Epithelial cell of proximal tubule (primary cell): ENCODE measurements at regions not wholly inside any gene's neighbourhood (a gene's known extent, or its start where the extent isn't known, plus 50 kb on each side); places are given as distances from the start of the nearest gene placed in this dataset.
"Not testable (repeated sequence)": the region's sequence is repeated elsewhere in the genome, so short reads cannot be mapped to it uniquely, and the experiment has no call there.

Source experiments
- DNase-seq: peaks from one replicate; pipeline ENCODE4 v3.0.0-alpha.2; 2011; ENCODE audit warnings: low read depth
- H3K4me3 ChIP-seq: 2 replicates; pipeline ENCODE4 v1.5.1; 2011; ENCODE audit warnings: low read depth, mild to moderate bottlenecking, low read length
- TF ChIP-seq, protein P1 (sequence below): conservative IDR thresholded peaks from 2 replicates; pipeline ENCODE4 v1.5.1; 2012; ENCODE audit warnings: low read depth, mild to moderate bottlenecking, low read length

DNA sequence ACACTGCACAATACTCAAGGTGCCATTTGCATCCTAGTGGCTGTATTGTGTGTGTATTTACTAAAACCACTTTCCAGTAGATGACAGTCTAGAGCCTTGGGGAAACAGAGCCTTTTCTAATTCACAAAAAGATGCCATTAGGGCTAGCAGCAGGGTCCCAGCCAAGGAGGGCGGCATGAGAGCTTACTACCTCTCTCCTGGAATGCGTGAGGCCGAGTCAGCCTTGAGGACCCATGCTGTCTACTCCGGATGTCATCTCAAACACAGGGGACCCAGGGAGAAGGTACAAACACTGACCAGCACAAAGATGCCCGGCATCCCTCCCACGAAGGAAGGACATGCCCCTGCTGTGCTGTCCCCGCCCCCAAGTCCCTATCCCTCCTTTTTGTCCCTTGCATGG is 65.5 kb downstream of the CYCS start:
- DNase-seq, result no peak
- no peak overlapping the region for H3K4me3 ChIP-seq
- TF ChIP-seq, protein P1, sequence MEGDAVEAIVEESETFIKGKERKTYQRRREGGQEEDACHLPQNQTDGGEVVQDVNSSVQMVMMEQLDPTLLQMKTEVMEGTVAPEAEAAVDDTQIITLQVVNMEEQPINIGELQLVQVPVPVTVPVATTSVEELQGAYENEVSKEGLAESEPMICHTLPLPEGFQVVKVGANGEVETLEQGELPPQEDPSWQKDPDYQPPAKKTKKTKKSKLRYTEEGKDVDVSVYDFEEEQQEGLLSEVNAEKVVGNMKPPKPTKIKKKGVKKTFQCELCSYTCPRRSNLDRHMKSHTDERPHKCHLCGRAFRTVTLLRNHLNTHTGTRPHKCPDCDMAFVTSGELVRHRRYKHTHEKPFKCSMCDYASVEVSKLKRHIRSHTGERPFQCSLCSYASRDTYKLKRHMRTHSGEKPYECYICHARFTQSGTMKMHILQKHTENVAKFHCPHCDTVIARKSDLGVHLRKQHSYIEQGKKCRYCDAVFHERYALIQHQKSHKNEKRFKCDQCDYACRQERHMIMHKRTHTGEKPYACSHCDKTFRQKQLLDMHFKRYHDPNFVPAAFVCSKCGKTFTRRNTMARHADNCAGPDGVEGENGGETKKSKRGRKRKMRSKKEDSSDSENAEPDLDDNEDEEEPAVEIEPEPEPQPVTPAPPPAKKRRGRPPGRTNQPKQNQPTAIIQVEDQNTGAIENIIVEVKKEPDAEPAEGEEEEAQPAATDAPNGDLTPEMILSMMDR, result no peak

DNA sequence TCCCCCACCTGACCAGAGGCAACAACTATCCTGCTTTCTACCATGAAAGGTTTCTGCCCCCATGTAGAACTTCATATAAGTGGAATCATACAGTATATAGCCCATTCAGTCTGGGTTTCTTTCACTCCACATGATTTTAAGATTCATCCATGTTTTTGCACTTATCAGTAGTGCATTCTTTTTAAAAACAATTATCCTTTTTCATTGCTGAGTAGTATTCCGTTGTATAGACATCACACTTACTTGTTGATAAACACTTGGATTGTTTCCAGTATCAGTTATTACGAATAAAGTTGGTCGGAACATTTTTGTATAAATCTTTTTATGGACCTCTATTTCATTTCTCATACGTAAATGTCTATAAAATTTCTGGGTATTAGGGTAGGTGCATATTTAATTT is 68.7 kb downstream of the CYCS start:
- TF ChIP-seq, protein P1, result no peak
- DNase-seq, result no peak

DNA sequence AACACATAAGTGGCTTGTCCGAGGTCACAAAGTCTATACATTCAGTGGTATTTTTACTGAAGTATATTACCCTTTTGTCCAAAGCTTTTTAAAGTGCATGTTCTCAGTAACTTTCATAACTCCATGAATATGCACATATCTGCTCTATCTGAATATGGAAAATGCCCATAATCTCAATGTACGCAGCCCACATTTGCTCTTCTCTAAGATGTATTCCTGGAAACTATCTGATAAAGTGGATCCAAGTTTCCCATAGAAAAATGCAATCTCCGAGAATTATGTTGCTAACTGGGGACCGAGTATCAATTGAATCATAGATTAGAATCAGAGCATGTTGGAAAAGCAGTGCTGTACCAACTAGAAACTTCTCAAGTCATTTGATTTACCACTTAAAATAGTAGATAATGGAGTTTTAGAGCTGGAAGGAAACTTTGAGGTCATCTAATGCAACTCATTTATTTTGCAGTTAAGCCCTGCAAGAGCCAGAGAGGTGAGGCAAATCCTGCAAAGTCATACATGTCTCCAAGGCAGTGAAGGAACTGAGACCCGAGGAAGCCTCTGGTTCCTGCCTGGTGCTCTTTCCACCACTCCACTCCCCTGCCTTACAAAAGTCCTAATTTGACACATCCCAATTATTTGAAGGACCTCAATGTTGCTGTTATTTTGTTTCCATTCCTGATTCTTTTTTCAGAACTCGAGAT is 69.4 kb downstream of the CYCS start:
- H3K4me3 ChIP-seq, result no peak overlapping the region
- DNase-seq, result no peak
- TF ChIP-seq, protein P1, result no peak

More for the DNA sequence above, 68.7 kb downstream of the CYCS start:
- H3K4me3 ChIP-seq, result no peak overlapping the region

DNA sequence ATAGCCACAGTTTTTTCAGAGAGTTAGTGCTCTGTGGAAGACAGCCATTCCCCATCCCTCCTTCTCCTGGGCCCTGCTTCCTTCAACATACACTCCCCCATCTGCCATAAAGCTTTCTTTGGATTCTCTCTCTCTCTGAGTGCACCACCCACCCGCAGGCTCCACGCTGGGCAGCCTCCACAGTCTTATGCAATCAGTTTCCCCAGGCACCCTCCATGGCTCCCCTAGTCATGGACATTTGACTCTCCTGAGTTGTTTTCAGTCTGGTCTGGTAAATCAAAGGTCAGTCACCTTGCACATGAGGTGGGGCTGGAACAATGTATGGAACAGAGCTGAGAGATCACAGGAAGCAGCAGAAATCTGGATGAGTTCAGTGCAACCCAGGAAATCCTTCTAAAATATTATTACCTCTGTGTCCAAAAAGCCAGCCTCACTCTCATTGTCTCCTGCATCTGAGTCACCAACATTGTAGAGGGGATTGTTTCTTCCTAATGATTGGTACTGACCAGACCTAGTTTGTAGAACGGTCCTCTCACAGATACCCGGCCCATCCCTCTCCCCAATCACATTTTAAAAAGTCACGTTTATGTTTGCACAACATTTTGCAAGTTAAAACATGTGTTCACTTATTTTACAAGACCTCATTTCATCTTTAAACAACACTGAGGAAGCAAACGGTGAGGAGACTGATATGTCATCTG is 70.1 kb downstream of the CYCS start:
- no peak overlapping the region for H3K4me3 ChIP-seq
- DNase-seq, result no peak
- TF ChIP-seq, protein P1, result no peak

DNA sequence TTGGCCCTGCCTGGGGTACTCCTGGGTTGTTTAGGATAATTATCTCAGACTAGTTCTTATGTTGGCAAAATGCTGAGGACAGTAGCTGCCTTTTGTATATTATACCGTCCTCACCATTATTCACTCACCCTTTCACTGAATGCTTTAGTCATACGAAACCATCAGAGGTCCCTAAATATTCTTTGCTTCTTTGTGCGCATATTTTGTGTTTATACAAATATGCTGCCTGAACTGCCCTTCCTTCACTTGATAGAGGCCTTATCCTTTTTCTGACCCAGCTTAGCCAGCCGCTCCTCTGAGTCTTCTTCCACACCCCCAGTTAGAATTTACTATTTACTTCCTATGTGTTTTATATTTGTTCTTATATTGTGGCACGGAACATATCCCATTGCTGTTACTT is 70.2 kb upstream of the OSBPL3 start:
- H3K4me3 ChIP-seq, result no peak overlapping the region
- no peak for DNase-seq
- TF ChIP-seq, protein P1, result no peak

DNA sequence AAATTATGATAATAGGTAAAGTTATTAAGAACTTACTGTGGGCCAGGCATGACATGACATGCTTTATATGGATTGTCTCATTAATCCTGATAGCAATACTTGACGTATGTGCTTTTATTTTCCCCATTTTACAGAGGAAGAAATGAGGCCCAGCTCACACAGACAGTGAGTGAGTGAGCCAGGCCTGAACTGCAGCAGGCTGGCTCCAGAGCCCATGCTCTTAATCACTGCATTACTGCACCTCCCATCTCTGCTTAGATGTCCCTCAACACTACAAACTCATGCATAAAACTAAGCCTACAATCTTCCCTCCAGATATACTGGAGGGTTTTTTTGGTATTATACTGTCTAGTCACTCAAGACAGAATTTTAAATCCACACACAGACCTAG is 68.5 kb upstream of the OSBPL3 start:
- no peak for DNase-seq
- TF ChIP-seq, protein P1, result no peak

DNA sequence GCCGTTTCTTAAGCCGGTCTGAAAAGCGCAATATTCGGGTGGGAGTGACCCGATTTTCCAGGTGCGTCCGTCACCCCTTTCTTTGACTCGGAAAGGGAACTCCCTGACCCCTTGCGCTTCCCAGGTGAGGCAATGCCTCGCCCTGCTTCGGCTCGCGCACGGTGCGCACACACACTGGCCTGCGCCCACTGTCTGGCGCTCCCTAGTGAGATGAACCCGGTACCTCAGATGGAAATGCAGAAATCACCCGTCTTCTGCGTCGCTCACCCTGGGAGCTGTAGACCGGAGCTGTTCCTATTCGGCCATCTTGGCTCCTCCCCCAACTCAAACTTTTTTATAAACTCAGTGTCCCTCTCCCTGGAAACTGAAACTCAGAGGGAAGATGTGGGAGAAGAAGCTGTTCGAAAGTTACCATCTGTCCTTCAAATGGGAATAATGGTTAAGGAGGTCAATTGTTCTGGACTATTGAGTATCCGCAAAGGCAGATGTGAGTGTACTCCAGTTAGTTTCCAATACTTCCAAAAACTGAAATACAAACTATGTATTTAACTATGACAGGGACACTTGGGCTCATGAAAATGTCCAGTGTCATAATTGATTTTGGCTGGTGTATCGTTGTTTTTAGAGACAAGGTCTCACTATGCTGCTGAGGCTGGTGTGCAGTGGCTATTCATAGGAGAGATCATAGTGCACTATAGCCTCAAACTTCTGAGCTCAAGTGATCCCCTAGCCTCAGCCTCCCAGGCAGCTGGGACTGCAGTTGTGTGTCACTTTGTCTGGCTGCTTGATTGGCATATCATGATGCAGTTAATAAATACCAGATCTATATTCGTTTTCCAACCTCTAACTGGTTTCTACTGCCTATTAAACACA is 67.8 kb upstream of the OSBPL3 start:
- not testable (repeated sequence) for DNase-seq, H3K4me3 ChIP-seq

More for the DNA sequence above, 68.5 kb upstream of the OSBPL3 start:
- no peak overlapping the region for H3K4me3 ChIP-seq
